ENCODE measurements at regions not wholly inside any gene's neighbourhood (a gene's known extent, or its start where the extent isn't known, plus 50 kb on each side); places are given as distances from the start of the nearest gene placed in this dataset.

DNA sequence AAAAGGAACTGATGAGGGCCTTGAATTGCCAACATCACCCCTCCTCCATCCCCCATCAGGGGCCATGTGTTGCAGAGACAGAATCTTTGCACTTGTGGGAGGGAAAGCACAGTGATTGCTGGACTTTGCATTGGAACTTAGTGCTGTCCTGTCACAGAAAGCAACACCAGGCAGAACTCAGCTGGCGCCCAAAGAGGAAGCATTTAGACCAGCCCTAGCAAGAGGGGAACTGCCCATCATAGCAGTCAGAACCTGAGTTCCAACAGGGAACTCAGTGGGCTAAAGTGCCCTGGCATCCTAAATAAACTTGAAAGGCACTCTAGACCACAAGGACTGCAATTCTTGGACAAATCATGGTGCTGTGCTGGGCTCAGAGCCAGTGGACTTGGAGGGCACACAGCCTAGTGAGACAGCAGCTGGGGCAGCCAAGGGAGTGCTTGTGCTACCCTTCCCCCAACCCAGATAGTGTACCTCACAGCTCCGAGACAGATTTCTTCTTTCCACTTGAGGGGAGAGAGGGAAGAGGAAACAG, 128.1 kb downstream of the ACTL7B start:
- no peak overlapping the region for H3K27ac ChIP-seq
- intact Hi-C loops (cut with DNase I): no loop called here

GRCh38 chr9:108724652-108725051, 131.1 kb downstream of the ACTL7B start:
- Histone ChIP-seq H3K4me3 (no peak overlapping the region), H3K27ac (no peak overlapping the region), H3K4me1 (ENCODE audit: insufficient read depth) (no peaks in the 10 kb centered on the region), H3K9me3 (no peaks in the 10 kb centered on the region), H3K27me3 (no peaks in the 10 kb centered on the region), H3K36me3 (no peaks in the 10 kb centered on the region)
- intact Hi-C loops (cut with DNase I): no loop called here
- TF ChIP-seq, protein P1, sequence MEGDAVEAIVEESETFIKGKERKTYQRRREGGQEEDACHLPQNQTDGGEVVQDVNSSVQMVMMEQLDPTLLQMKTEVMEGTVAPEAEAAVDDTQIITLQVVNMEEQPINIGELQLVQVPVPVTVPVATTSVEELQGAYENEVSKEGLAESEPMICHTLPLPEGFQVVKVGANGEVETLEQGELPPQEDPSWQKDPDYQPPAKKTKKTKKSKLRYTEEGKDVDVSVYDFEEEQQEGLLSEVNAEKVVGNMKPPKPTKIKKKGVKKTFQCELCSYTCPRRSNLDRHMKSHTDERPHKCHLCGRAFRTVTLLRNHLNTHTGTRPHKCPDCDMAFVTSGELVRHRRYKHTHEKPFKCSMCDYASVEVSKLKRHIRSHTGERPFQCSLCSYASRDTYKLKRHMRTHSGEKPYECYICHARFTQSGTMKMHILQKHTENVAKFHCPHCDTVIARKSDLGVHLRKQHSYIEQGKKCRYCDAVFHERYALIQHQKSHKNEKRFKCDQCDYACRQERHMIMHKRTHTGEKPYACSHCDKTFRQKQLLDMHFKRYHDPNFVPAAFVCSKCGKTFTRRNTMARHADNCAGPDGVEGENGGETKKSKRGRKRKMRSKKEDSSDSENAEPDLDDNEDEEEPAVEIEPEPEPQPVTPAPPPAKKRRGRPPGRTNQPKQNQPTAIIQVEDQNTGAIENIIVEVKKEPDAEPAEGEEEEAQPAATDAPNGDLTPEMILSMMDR (IDR thresholded peaks at IDR 0.05): no peak
- TF ChIP-seq EP300 (IDR thresholded peaks at IDR 0.05) (no peak), POLR2A (IDR thresholded peaks at IDR 0.05) (no peak)
- WGBS, 3 donors: 71 to 85% (median 74%) methylated on average over 5 of the region's 5 CpGs
- no peak for DNase-seq

More for the DNA sequence above, 128.1 kb downstream of the ACTL7B start:
- no peaks in the 10 kb centered on the region for H3K9me3 ChIP-seq
- H3K36me3 ChIP-seq: no peaks in the 10 kb centered on the region
- no peak for TF ChIP-seq EP300 (IDR thresholded peaks at IDR 0.05)
- TF ChIP-seq POLR2A (IDR thresholded peaks at IDR 0.05): no peak
- TF ChIP-seq, protein P1 (IDR thresholded peaks at IDR 0.05): no peak
- DNase-seq: no peak
- no peaks in the 10 kb centered on the region for H3K27me3 ChIP-seq
- H3K4me3 ChIP-seq: no peak overlapping the region
- H3K4me1 ChIP-seq (ENCODE audit: insufficient read depth): no peaks in the 10 kb centered on the region
- WGBS, 3 donors: 34 to 48% (median 35%) methylated on average over 2 of the region's 2 CpGs

DNA sequence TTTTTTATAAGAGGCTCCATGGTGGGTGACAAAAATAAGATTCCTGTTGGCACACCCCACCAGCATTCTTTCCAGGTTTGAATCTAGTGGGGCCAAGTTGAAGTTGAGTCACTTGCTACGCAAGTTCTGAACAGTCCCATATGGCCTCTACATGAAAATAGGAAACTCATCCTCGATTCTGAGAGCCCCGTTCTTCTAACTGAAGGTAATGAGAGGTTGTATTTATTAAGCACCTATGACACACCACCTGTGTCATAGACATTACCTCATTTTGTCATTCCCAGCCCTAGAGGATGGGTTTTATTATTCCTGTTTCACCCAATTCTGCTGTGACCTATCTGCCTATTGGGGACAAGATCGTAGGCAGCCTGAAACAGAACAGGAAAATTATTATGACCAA, 131.7 kb downstream of the ACTL7B start:
- H3K27ac ChIP-seq: no peak overlapping the region
- H3K4me1 ChIP-seq (ENCODE audit: insufficient read depth): no peaks in the 10 kb centered on the region
- WGBS, 3 donors: 87 to 93% (median 92%) methylated on average over 4 of the region's 4 CpGs
- H3K36me3 ChIP-seq: no peaks in the 10 kb centered on the region
- no peak for DNase-seq
- H3K27me3 ChIP-seq: no peaks in the 10 kb centered on the region
- no peak for TF ChIP-seq POLR2A (IDR thresholded peaks at IDR 0.05)
- no peak for TF ChIP-seq EP300 (IDR thresholded peaks at IDR 0.05)
- TF ChIP-seq, protein P1 (IDR thresholded peaks at IDR 0.05): no peak
- no peaks in the 10 kb centered on the region for H3K9me3 ChIP-seq
- no peak overlapping the region for H3K4me3 ChIP-seq
- intact Hi-C loops (cut with DNase I): no loop called here

GRCh38 chr9:108722396-108722795, 133.4 kb downstream of the ACTL7B start:
- Histone ChIP-seq H3K9me3 (no peaks in the 10 kb centered on the region), H3K36me3 (no peaks in the 10 kb centered on the region), H3K4me1 (ENCODE audit: insufficient read depth) (no peaks in the 10 kb centered on the region), H3K27ac (no peak overlapping the region), H3K4me3 (no peak overlapping the region), H3K27me3 (no peaks in the 10 kb centered on the region)
- intact Hi-C loops (cut with DNase I): no loop called here
- no peak for DNase-seq
- TF ChIP-seq POLR2A (IDR thresholded peaks at IDR 0.05) (no peak), EP300 (IDR thresholded peaks at IDR 0.05) (no peak)
- TF ChIP-seq, protein P1 (IDR thresholded peaks at IDR 0.05): no peak
- WGBS, 3 donors: 76 to 84% (median 78%) methylated on average over 7 of the region's 7 CpGs
